ENCODE measurements at regions not wholly inside any gene's neighbourhood (a gene's known extent, or its start where the extent isn't known, plus 50 kb on each side); places are given as distances from the start of the nearest gene placed in this dataset.

- H3K36me3 ChIP-seq (ENCODE audit: insufficient read depth): no peaks in the 10 kb centered on the region
- no peaks in the 10 kb centered on the region for H3F3A ChIP-seq (replicated peaks; ENCODE audit: low read depth)
- no peak overlapping the region for H3K27ac Mint-ChIP-seq
- H3K27me3 ChIP-seq (ENCODE audit: insufficient read depth): no peaks in the 10 kb centered on the region
- no peak overlapping the region for H2AFZ ChIP-seq
- H3K4me2 ChIP-seq: no peak overlapping the region
- H3K27me3 Mint-ChIP-seq (ENCODE audit: insufficient read depth, low read depth, poor library complexity): no peaks in the 10 kb centered on the region
- no peaks in the 10 kb centered on the region for H3K79me2 ChIP-seq (replicated peaks; ENCODE audit: insufficient read depth)
- H3K4me1 Mint-ChIP-seq: no peaks in the 10 kb centered on the region
- H3K27ac ChIP-seq (ENCODE audit: low read depth): no peak overlapping the region
- no peak overlapping the region for H3K4me3 ChIP-seq
- H3K4me1 ChIP-seq (ENCODE audit: insufficient read depth): no peaks in the 10 kb centered on the region
- ATAC-seq: no peak
- no peaks in the 10 kb centered on the region for H3K9me2 ChIP-seq (ENCODE audit: insufficient read depth)
- no peak overlapping the region for H3K4me3 Mint-ChIP-seq
- no peaks in the 10 kb centered on the region for H4K20me1 ChIP-seq (replicated peaks; ENCODE audit: insufficient read depth)
- no peak for DNase-seq (ENCODE audit: low spot score)
- peaks cover 2% of the 10 kb centered on the region for H3K9me3 Mint-ChIP-seq
- peaks cover 1% of the 10 kb centered on the region; the same call in 2 of the 3 replicates for H3K36me3 Mint-ChIP-seq (ENCODE audit: low read depth)
- no peak for TF ChIP-seq STAT1 (IDR thresholded peaks at IDR 0.05; ENCODE audit: unreplicated experiment)
Observed at GRCh38 chr10:108141064-108141463, 976.6 kb upstream of the SORCS1 start.

DNA sequence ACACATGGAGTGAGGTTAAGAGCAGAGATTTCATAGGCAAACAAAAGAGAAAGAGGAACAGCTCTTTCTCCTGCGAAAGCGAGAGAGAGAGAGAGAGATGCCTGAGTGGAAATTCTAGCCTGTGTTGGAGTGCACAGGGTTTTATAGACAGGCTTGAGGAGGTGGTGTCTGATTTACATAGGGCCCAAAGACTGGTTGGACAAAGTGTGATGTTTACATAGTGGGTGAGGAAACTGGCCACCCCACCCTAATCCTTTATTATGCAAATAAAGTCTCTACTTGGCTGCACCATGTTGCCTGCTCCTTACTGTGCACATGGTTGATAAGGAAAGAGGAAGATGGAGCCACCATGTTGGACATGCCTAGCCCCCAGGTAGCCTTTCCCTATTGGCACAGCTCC is 967.8 kb upstream of the SORCS1 start:
- Histone ChIP-seq H3K79me2 (replicated peaks; ENCODE audit: insufficient read depth) (no peaks in the 10 kb centered on the region), H3K27me3 (ENCODE audit: insufficient read depth) (no peaks in the 10 kb centered on the region), H3K4me1 (ENCODE audit: insufficient read depth) (no peaks in the 10 kb centered on the region), H3K9me2 (ENCODE audit: insufficient read depth) (peaks cover 3% of the 10 kb centered on the region; the same call in 1 of the 2 replicates), H3K36me3 (ENCODE audit: insufficient read depth) (no peaks in the 10 kb centered on the region), H4K20me1 (replicated peaks; ENCODE audit: insufficient read depth) (no peaks in the 10 kb centered on the region), H3K27ac (ENCODE audit: low read depth) (no peak overlapping the region), H3K4me3 (no peak overlapping the region), H3K4me2 (no peak overlapping the region), H3F3A (replicated peaks; ENCODE audit: low read depth) (no peaks in the 10 kb centered on the region), H2AFZ (no peak overlapping the region)
- no peaks in the 10 kb centered on the region for H3K36me3 Mint-ChIP-seq (ENCODE audit: low read depth)
- ATAC-seq (no peak), DNase-seq (ENCODE audit: low spot score) (no peak)
- no peaks in the 10 kb centered on the region for H3K9me3 Mint-ChIP-seq
- no peak overlapping the region for H3K27ac Mint-ChIP-seq
- H3K4me1 Mint-ChIP-seq: peaks cover 5% of the 10 kb centered on the region
- H3K27me3 Mint-ChIP-seq (ENCODE audit: insufficient read depth, low read depth, poor library complexity): peaks cover 3% of the 10 kb centered on the region
- no peak overlapping the region for H3K4me3 Mint-ChIP-seq
- no peak for TF ChIP-seq EZH2 (IDR thresholded peaks at IDR 0.05; ENCODE audit: low read depth, unreplicated experiment)
- no peak for TF ChIP-seq CREB1 (CRISPR knock-in tag; IDR thresholded peaks at IDR 0.05; ENCODE audit: low read depth)
- no peak for TF ChIP-seq ZNF331 (CRISPR knock-in tag; IDR thresholded peaks at IDR 0.05; ENCODE audit: low read depth)
- TF ChIP-seq, protein P1, sequence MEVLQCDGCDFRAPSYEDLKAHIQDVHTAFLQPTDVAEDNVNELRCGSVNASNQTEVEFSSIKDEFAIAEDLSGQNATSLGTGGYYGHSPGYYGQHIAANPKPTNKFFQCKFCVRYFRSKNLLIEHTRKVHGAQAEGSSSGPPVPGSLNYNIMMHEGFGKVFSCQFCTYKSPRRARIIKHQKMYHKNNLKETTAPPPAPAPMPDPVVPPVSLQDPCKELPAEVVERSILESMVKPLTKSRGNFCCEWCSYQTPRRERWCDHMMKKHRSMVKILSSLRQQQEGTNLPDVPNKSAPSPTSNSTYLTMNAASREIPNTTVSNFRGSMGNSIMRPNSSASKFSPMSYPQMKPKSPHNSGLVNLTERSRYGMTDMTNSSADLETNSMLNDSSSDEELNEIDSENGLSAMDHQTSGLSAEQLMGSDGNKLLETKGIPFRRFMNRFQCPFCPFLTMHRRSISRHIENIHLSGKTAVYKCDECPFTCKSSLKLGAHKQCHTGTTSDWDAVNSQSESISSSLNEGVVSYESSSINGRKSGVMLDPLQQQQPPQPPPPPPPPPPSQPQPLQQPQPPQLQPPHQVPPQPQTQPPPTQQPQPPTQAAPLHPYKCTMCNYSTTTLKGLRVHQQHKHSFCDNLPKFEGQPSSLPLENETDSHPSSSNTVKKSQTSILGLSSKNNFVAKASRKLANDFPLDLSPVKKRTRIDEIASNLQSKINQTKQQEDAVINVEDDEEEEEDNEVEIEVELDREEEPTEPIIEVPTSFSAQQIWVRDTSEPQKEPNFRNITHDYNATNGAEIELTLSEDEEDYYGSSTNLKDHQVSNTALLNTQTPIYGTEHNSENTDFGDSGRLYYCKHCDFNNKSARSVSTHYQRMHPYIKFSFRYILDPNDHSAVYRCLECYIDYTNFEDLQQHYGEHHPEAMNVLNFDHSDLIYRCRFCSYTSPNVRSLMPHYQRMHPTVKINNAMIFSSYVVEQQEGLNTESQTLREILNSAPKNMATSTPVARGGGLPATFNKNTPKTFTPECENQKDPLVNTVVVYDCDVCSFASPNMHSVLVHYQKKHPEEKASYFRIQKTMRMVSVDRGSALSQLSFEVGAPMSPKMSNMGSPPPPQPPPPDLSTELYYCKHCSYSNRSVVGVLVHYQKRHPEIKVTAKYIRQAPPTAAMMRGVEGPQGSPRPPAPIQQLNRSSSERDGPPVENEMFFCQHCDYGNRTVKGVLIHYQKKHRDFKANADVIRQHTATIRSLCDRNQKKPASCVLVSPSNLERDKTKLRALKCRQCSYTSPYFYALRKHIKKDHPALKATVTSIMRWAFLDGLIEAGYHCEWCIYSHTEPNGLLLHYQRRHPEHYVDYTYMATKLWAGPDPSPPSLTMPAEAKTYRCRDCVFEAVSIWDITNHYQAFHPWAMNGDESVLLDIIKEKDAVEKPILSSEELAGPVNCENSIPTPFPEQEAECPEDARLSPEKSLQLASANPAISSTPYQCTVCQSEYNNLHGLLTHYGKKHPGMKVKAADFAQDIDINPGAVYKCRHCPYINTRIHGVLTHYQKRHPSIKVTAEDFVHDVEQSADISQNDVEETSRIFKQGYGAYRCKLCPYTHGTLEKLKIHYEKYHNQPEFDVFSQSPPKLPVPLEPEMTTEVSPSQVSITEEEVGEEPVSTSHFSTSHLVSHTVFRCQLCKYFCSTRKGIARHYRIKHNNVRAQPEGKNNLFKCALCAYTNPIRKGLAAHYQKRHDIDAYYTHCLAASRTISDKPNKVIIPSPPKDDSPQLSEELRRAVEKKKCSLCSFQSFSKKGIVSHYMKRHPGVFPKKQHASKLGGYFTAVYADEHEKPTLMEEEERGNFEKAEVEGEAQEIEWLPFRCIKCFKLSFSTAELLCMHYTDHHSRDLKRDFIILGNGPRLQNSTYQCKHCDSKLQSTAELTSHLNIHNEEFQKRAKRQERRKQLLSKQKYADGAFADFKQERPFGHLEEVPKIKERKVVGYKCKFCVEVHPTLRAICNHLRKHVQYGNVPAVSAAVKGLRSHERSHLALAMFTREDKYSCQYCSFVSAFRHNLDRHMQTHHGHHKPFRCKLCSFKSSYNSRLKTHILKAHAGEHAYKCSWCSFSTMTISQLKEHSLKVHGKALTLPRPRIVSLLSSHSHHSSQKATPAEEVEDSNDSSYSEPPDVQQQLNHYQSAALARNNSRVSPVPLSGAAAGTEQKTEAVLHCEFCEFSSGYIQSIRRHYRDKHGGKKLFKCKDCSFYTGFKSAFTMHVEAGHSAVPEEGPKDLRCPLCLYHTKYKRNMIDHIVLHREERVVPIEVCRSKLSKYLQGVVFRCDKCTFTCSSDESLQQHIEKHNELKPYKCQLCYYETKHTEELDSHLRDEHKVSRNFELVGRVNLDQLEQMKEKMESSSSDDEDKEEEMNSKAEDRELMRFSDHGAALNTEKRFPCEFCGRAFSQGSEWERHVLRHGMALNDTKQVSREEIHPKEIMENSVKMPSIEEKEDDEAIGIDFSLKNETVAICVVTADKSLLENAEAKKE (CRISPR knock-in tag; IDR thresholded peaks at IDR 0.05): no peak
- no peak for TF ChIP-seq STAT1 (IDR thresholded peaks at IDR 0.05; ENCODE audit: unreplicated experiment)
- TF ChIP-seq NANOG (IDR thresholded peaks at IDR 0.05; ENCODE audit: borderline replicate concordance): no peak
- TF ChIP-seq POLR2AphosphoS5 (IDR thresholded peaks at IDR 0.05; ENCODE audit: low read depth): no peak
- TF ChIP-seq REST (IDR thresholded peaks at IDR 0.05; ENCODE audit: unreplicated experiment): no peak
- TF ChIP-seq ETS1 (IDR thresholded peaks at IDR 0.05): no peak
- TF ChIP-seq, protein P2, sequence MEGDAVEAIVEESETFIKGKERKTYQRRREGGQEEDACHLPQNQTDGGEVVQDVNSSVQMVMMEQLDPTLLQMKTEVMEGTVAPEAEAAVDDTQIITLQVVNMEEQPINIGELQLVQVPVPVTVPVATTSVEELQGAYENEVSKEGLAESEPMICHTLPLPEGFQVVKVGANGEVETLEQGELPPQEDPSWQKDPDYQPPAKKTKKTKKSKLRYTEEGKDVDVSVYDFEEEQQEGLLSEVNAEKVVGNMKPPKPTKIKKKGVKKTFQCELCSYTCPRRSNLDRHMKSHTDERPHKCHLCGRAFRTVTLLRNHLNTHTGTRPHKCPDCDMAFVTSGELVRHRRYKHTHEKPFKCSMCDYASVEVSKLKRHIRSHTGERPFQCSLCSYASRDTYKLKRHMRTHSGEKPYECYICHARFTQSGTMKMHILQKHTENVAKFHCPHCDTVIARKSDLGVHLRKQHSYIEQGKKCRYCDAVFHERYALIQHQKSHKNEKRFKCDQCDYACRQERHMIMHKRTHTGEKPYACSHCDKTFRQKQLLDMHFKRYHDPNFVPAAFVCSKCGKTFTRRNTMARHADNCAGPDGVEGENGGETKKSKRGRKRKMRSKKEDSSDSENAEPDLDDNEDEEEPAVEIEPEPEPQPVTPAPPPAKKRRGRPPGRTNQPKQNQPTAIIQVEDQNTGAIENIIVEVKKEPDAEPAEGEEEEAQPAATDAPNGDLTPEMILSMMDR (conservative IDR thresholded peaks at IDR 0.05; ENCODE audit: low read depth in 2 of 2): no peak

Data from GM23338 (cell line).